ENCODE measurements at regions not wholly inside any gene's neighbourhood (a gene's known extent, or its start where the extent isn't known, plus 50 kb on each side); places are given as distances from the start of the nearest gene placed in this dataset.

DNA sequence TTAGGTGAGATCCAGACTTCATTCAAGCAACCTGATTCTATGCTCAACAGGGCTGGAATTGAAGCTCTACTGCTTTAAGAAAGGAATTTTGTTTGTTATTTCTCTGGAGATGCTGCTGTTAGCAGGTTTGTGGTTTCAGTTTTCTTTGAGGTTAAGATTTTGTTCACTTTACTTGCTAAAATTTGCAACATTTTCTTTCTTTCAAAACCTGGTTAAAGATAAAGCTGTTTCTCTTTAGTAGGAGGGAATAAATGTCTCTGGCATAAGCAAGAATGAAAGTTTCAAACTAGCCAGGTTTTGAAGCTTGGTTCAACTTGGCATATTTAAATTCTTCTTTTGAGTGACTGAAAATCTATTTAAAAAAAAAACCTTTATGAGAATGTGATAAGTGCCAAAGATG is 660.6 kb upstream of the NR3C2 start:
- TF ChIP-seq, protein P1, sequence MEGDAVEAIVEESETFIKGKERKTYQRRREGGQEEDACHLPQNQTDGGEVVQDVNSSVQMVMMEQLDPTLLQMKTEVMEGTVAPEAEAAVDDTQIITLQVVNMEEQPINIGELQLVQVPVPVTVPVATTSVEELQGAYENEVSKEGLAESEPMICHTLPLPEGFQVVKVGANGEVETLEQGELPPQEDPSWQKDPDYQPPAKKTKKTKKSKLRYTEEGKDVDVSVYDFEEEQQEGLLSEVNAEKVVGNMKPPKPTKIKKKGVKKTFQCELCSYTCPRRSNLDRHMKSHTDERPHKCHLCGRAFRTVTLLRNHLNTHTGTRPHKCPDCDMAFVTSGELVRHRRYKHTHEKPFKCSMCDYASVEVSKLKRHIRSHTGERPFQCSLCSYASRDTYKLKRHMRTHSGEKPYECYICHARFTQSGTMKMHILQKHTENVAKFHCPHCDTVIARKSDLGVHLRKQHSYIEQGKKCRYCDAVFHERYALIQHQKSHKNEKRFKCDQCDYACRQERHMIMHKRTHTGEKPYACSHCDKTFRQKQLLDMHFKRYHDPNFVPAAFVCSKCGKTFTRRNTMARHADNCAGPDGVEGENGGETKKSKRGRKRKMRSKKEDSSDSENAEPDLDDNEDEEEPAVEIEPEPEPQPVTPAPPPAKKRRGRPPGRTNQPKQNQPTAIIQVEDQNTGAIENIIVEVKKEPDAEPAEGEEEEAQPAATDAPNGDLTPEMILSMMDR (IDR thresholded peaks at IDR 0.05) = no peak
- TF ChIP-seq POLR2A (IDR thresholded peaks at IDR 0.05) = no peak
